Nucleus accumbens (tissue), 56 donors: ENCODE measurements at regions not wholly inside any gene's neighbourhood (a gene's known extent, or its start where the extent isn't known, plus 50 kb on each side); places are given as distances from the start of the nearest gene placed in this dataset.
"Not testable (repeated sequence)": the region's sequence is repeated elsewhere in the genome, so short reads cannot be mapped to it uniquely, and the experiment has no call there.

Source experiments
- DNase-seq, 56 donors: peaks; one replicate each; lab custom pipeline; 2025; lab: John Stamatoyannopoulos, UW

- no peak for DNase-seq
Observed at GRCh38 chr6:69494595-69494994, 302.2 kb downstream of the LMBRD1 start.

GRCh38 chr6:69489970-69490369 lies 306.8 kb downstream of the LMBRD1 start:
- DNase-seq = no peak

GRCh38 chr6:69487688-69488087 lies 309.1 kb downstream of the LMBRD1 start:
- DNase-seq = no peak

- no peak for DNase-seq
Observed at GRCh38 chr6:69466979-69467570, 329.7 kb downstream of the LMBRD1 start.

- no peak for DNase-seq
Observed at GRCh38 chr6:69465866-69466265, 330.9 kb downstream of the LMBRD1 start.

GRCh38 chr6:69456086-69456485 lies 340.7 kb downstream of the LMBRD1 start:
- DNase-seq = peak in 21 of 56 donors; percentile 3 to 73 (median 21)

GRCh38 chr6:69454619-69455018 lies 342.2 kb downstream of the LMBRD1 start:
- not testable (repeated sequence) for DNase-seq

GRCh38 chr6:69450493-69450892 lies 346.3 kb downstream of the LMBRD1 start:
- DNase-seq = not testable (repeated sequence)

- peak in 3 of 56 donors; percentile 3 to 22 (median 4) for DNase-seq
Observed at GRCh38 chr6:69449887-69450286, 346.9 kb downstream of the LMBRD1 start.
